ENCODE measurements at regions not wholly inside any gene's neighbourhood (a gene's known extent, or its start where the extent isn't known, plus 50 kb on each side); places are given as distances from the start of the nearest gene placed in this dataset.

DNA sequence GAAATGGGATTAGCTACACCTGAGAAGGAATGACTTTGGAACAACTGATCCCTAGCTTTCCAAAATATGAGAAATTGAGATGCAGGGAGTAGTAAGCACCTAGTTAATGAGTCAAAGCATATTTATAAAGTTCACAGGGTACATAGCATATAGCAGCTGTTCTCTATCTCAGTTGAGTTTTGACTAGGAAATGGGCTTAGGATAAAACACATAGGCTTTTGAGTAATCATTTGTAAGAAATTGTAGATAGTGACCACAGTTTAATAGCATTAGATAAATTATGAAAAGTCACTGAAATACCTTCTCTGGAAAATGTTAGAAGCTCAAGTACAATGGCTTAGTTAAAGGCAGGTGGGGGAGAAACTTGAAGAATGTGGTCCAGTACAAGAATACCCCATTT, 444.7 kb upstream of the TNP1 start:
- TF ChIP-seq CTCF (IDR thresholded peaks at IDR 0.05) (no peak), POLR2A (IDR thresholded peaks at IDR 0.05) (no peak)
